ENCODE measurements at regions not wholly inside any gene's neighbourhood (a gene's known extent, or its start where the extent isn't known, plus 50 kb on each side); places are given as distances from the start of the nearest gene placed in this dataset.
A peak's percentile ranks its signal among the peaks of the same experiment; 100 is the strongest.

DNA sequence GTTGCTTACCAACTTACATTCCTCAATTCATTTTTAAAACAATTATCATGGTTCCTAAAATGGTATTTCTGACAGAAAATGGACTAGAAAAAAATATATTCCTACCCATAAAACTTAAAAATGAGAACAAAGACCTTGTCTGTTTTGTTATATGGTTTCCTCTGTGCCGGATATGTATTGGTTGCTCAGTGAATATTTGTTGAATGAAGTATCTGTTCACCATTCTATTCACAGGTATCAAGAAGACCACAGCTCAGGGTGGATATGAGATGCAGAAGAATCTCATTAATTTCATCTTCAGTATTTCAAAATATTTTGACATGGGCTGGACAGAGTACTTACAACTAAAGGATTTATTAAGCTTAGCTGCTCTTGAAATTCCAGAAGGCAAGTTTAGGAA is 58.1 kb downstream of the TUSC7 start:
- DNase-seq (ENCODE audit: low read depth): no peak

DNA sequence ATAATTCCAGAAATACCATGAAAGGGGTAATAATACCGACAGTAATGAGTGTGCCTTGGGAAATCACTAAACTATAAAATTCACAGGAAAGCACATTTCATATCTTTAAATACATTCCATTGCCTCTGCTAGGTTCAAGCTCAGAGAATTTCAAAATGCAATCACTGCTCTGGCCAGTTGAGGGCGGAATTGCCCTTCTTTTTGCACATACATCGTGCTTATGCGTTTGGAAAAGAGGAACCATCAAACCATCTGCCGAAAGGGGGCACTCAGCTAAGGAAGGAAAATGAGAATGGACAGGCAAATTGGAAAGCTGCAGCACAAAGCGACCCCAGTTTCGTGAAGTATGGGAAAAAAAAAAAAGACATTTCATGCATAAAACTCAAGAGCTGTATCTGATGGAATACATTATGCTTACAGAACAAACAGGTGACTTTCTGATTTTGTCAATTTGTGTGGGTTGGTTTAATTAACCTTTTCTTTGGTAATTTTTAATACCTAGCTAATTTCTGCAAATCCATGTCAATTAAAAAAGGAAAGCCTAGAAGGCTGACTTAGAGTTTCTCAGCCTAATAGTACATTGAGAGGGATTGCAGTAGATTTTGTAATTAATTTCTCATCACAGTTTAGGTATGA is 61.4 kb downstream of the TUSC7 start:
- DNase-seq (ENCODE audit: low read depth): peak; percentile 55

DNA sequence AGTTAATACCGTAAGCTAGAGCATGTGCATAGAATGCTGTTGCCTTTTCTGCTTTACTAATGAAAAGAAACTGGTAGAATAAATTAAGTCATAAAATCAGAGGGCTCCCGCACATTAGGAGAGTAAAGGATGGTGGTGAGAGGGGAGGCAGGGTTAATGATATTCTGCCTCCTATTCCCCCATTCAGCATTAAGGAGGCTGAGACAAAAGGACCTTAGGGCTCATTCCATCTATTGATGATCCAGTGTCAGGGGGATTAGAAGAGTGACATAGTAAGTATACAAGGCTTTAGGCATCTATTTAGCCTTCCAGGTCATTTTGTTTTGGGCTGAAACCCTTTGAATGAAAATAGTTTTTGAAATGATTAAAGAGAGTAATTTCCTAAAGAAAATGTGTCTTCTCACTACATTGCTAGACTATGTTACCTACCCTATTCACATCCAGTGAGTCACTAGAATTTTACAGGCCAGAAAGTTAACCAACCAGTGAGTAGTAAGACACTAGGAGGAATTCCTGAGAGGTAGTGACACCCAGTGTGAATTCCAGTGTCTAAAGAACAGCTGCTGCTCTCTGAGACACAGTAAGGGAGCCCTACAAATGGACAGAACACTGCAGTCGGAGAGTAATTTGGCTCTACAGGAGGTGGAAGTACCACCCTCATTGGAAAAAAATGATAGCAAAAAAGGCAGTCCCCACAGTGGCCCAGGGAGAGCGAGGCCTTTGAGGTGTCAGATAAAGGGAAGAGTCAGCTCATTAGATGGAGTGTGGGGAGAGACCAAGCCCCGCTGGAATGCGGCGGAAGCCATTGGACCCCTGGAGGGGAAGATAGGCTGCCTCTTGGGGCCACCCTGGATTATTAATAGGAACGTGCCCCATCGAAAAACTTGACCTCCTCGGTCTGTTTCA is 67.6 kb downstream of the TUSC7 start:
- DNase-seq (ENCODE audit: low read depth): no peak

DNA sequence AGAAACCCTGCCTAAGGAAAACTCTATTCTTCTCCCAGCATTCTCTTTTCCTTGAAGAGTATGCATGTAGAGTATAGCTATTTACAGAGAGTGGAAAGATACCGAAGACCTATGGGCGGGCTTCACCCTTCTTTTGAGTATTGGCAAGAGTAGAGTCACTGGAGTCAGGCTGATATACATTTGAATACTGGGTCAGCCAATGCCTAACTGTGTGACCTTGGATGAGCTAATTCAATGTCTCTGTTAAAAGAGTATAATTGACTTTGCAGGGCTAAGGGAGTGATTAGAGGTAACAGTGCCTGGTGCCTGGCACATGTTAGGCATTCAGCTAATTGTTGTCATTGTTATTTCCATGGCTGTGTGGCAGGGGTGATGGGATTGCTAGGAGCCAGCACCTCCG is 75.6 kb downstream of the TUSC7 start:
- no peak for DNase-seq (ENCODE audit: low read depth)

DNA sequence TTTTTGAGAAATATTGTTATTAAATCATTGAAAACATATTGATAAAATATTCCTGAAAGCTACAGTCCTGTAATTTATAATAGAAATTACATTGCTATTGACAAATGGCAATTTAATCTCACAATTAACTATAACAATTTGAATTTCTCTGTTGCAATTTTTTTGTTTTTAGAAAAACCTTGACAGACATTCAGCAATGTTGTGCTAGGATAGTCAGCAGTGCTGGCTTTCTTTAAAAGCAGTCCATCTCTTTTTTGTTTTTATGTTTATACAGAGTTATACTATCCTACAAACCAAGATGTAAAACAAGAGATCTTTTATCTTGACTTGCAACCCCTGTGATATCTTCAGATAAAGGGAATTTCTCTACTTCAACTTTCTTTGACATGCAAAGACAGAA is 93.1 kb downstream of the TUSC7 start:
- no peak for DNase-seq (ENCODE audit: low read depth)

DNA sequence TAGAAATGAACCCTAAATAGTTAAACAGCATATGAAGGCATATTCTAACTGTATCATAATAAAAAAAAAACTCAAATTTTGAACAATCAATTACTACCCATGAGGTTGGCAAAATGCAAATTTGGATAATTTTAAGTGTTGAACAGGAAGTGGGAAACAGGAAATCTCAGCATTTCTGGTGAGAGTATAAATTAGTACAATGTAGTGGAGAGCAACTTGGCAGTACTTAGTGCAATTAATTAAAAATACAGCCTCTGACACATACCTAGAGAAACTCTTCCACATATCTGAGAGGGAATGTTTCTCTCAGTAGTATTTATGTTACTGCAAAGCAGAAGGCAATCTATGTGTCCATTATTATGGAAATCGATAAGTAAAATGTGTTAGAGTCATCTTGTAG is 96.8 kb downstream of the TUSC7 start:
- DNase-seq (ENCODE audit: low read depth): no peak

DNA sequence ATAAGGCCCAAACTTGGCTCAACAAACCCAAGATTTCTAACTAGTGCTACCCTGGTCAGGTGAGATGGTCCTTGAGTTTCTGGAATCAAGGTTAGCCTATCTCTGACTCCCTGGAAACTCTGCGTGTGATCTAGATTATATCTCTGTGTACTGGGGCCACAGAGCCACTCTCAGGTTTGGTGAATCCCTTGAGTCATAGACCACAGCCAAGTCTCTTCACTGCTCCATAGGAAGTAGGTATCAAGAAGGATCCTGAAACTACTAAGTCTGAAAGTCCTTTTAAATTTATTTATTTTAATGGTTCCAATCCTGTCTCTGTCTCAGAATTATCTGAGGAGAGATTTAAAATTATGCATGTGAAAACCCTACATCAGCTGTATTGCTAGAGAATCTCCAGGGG is 99.1 kb downstream of the TUSC7 start:
- DNase-seq (ENCODE audit: low read depth): no peak

DNA sequence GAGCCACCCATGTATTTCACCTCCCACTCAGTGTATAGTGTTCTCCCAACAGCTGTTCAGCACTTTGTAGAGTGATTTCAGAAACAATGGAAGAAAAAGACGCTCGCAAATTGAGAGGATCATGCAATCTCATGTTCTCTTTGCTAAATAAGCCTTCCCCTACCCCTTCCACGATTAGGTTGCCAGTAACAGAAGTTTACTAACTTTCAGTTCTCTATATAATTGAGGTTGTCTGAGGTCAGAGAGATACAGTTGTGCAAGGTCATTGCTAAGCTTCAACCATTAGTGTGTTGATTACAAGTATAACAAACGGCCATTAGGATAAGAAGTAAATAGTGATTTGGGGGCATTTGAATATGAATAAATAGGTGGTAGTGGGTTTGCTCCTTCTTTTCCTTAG is 99.6 kb downstream of the TUSC7 start:
- no peak for DNase-seq (ENCODE audit: low read depth)

DNA sequence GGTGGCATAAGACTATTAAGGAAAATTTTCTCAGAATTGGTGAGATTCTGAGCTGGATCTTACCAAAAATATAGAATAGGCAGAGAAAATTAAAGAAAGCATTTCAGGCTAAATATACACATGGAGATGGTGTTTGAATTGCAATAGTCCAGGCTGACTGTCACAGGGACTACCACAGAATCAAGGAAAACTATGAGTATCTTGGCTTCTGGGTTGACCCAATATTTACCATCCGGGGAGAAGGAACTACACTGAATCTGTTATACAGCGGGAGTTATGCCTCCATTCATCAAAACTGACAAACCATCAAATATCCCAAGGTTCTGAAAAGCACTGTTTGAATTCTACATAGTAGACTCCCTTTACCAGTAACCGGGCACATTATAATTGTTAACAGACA is 102.2 kb downstream of the TUSC7 start:
- no peak for DNase-seq (ENCODE audit: low read depth)

DNA sequence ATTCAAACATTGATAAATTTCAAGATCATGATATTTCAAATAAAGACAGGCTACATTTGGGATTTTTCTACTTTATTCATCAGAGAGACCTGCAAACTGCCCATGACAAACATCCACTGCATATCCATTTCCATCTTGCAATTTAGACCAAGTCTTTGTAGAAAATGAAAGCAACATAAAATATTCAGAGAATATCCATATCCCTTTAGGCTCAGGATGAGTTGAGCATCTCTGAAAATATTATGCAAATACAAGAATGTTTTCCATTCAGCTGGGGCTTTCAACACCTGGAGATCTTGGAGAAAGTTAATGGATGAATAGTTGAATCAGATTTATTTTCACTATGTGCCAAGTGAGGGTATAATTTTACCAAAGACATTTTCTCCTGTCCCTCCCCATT is 103.4 kb downstream of the TUSC7 start:
- no peak for DNase-seq (ENCODE audit: low read depth)

DNA sequence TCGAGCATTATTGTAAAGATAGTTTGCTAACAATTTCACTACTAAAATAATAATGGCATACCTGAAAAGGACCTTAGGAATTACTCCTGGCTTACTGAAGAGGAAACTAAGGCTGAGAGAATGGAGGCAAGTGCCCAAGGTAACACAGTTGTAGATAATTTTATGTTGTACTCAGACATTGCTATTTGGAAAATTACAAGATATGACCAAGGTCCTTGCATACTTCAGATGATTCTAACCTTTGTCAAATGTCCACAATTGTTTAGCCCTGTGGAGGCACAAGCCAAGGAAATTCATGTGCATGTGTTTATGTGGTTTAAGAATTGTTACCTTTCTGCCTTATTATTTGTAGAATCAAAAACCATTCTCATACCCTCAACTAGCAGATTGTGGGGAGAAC is 105.7 kb downstream of the TUSC7 start:
- DNase-seq (ENCODE audit: low read depth): no peak

DNA sequence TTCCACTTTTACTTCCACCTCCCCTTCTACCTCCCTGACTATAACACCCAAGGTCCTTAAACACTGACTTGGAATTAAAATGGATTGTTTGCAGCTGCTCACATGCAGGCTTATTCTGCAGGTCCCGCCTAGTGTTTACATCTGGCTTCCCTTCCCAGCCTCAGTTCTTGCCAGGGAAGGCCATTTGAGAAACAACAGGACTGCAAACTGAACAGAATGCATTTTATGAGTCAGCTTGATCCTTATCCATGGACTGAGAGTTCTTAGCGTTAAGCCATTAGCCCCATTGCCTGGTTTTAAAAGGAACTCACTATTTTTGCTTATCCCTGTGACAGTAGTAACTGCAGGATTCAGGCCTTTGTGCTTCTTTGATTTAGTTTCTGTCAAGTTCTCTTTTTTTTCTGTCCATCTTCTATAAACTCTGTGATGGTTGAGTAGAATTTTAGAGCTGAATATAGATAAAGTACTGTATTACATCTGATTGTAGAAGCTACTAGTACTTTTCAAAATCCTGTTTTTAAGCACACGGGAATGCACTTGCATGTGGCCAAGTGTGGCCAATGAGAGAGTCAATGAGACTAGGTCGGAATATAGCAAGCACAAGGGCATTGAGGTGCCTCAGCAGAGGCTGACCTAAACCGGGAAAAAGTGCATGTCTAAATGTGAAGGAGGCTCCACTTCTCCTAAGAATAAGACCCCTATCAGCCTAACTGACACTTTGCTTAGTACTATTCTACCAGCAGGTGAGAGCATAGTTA is 106.4 kb downstream of the TUSC7 start:
- DNase-seq (ENCODE audit: low read depth): peak; percentile 35

DNA sequence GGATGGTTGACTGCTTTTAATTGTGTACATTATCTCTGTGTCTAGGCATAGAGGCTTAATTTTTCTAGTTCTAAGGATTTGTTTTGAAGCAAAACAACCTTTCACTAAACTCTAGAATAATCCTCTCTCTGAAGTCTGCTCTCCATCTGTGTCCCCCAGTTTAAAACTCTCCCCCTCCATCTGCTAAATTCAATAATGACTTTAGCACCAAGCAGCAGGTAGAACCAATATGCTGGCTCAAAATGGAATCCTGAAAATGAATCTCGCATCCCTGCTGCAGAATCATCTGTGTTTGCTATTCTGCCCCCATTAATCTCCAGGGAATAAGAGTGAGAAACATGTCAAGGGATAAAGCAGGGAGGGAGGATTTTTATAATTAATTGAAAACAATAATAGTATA is 111.8 kb downstream of the TUSC7 start:
- no peak for DNase-seq (ENCODE audit: low read depth)

DNA sequence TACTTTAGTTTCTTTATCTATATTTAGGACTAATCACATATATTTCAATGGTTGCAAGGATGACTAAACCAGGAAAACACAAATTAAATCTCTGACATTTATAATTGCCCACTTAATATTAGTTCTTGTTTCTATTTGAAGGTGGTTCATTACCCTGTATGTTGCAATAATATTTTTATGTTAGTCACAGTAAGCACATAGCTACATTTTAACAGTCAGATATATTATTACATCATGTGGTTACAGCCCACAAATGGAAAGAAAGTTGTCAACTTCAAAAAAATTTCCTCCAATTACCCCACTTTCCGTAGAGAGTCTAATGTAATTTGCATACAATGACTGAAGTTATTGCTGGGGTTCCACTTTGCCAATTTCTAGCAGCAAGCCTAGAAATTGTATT is 114.6 kb downstream of the TUSC7 start:
- no peak for DNase-seq (ENCODE audit: low read depth)

DNA sequence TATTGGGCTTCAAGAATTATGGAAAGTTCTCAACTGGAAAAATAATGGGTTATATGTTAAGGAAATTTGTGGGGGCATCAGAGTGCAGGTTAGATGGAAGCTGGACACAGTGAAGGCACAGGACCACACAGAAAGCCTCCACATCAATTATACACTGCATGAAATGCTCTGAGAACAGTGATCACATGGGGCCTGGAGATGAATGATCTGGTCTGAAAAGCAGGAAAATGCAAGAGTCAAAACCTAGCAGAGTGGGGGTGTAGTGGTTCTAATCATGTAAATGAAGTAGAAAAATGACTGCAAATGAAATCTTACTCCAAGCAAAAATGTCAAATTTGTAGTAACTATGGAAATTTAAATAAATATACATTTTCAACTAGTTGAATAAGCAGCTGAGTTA is 123.6 kb downstream of the TUSC7 start:
- DNase-seq (ENCODE audit: low read depth): no peak

DNA sequence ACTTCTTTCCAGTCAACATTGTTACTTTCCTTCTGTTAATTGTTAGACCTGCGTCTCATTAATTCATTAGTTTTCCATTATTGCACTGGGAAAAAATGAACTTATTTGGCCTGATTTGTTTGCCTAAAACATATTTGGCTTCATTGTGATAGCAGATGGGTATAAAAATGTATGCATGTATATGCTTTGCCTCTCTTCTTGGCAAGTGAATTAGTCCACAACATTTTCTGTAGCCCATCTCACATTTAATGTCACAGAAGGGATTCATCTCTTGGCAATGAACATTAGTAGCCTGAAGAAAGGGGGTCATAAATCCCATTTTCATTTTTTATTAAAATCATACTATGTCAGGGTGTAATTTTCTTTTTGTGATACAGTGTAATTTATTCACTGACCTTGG is 125.2 kb downstream of the TUSC7 start:
- DNase-seq (ENCODE audit: low read depth): no peak

DNA sequence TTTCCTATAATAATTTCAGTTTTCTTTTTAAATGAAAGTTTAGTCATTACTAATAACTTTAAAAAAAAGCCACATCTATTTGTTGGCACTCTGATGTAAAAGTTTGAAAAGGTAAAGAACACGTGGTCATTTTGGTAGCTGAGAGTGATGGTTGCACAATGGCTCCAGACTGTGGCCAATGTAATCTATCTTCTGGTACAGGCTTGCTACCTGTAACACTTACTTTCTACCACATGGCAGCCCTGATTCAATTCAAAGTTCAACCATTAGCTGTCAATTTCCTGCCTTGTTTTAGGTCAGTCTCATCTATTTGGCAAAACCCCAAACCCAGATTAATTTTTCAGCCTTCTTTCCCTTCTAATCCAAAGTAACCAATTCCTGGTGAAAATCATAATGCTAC is 126.1 kb downstream of the TUSC7 start:
- DNase-seq (ENCODE audit: low read depth): no peak

DNA sequence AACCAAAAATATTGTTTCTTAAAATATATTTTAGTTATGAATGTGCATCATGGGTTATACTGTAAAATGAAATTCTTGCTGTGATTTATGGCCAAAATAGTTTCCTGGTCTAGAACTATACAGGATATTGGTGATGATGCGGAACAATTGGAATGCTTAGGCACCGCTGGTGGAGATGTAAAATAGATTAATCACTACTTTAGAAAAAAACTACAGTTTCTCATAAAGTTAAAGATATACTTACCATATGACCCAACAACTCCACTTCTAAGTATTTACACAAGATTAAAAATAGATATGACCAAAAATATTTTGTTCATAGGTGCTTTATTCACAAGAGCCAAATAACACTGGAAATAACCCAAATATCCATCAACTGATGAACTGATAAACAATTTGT is 126.7 kb downstream of the TUSC7 start:
- no peak for DNase-seq (ENCODE audit: low read depth)

DNA sequence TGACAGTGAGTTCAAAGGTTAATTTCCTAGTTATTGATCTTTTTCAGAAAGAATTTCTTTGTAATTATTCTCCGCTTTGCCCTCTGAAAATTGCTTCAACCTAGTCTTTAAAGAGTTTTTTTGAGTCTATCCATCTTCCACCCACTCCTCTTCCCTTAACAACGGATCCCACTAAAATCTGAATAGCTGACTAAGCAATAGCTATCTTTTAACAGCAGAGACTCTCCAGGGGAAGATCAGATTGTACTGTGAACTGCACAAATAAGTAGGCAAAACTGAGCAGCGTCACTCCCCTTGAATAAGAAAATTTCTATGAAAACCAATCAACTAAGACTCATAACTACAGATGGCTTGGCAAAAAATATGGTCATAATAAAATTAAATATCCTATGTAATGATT is 127.9 kb downstream of the TUSC7 start:
- DNase-seq (ENCODE audit: low read depth): no peak

DNA sequence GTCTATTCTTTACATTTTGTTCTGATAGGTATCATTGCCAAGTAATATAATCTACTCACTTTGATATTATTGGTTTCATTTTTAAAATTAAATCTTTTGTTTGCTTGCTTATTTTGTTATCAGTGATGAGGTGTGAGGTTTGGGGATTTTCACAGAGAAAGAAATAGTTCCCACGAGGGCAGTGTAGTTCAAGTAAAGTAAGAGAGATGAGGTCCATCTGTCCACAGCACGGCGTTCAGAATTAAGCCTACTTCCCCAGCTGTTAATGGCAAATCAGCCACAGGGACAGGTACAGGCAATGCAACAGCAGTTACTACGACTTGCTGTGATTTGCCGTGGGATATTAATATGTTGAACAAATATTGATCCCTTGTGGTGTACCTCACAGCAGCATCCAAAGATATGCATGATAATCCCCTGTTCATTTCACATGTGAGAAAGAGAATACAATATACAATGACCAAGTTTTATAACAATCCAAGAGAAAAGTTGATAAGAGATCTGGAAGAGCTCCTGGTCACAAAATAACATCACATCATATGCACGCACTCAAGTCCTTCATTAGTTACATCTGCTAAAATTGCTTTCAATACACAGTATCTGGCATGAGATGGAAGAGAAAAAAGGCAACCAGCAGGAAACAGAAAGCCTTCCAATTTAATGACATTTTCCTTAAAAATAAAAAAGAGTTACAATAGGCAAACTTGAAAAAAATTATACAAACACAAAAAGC is 131.6 kb downstream of the TUSC7 start:
- no peak for DNase-seq (ENCODE audit: low read depth)

DNA sequence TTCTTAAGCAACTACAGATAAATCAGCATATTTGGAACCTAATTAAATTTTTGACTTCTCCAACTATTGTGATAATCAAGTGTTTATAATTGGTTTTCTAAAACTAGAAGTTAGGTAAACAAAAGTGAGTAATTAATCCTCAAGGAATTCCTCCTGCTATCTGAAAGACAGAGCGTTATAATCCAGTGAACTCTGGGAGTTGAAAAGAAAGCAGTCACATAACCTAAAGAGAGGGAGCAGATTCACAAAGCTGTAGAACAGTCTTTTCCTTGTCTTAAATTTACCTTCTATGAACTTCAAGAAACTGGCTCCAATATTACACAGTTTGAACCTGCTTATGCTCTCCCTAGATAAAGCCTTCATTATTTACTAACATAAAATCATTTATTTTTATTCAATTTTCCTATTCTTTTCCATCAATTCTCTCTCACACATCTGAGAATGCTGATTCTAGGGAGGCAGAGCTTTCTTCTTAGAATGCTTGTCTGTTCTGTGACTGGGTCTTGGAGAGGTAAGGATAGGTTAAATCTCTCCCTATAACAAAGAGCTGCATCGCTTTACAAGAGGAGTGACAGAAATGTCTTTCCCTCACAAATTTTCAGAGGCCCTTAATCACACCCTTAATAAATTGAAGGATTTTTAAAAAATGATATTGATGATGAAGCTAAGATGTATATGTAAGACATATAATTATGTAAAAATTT is 132.8 kb downstream of the TUSC7 start:
- DNase-seq (ENCODE audit: low read depth): no peak

All from forelimb muscle (tissue), 1 donor.